ENCODE measurements at regions not wholly inside any gene's neighbourhood (a gene's known extent, or its start where the extent isn't known, plus 50 kb on each side); places are given as distances from the start of the nearest gene placed in this dataset.

DNA sequence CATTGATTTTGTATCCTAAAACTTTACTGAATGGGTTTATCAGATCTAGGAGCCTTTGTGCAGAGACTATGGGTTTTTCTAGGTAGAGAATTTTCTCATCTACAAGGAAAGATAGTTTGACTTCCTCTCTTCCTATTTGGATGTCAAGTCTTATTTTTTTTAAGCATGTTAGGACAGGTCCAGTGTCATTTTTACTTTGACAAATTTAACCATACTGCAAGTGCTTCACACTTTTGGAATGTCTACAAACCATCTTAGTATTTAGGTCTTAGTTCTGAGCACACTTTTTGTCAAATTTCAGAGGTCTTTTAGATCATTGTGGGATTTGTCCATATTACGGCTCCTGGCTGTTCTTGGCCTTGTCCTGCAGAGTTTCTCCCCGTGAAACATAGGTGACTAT lies 715.2 kb upstream of the RAG2 start (continued):
- TF ChIP-seq, protein P1, sequence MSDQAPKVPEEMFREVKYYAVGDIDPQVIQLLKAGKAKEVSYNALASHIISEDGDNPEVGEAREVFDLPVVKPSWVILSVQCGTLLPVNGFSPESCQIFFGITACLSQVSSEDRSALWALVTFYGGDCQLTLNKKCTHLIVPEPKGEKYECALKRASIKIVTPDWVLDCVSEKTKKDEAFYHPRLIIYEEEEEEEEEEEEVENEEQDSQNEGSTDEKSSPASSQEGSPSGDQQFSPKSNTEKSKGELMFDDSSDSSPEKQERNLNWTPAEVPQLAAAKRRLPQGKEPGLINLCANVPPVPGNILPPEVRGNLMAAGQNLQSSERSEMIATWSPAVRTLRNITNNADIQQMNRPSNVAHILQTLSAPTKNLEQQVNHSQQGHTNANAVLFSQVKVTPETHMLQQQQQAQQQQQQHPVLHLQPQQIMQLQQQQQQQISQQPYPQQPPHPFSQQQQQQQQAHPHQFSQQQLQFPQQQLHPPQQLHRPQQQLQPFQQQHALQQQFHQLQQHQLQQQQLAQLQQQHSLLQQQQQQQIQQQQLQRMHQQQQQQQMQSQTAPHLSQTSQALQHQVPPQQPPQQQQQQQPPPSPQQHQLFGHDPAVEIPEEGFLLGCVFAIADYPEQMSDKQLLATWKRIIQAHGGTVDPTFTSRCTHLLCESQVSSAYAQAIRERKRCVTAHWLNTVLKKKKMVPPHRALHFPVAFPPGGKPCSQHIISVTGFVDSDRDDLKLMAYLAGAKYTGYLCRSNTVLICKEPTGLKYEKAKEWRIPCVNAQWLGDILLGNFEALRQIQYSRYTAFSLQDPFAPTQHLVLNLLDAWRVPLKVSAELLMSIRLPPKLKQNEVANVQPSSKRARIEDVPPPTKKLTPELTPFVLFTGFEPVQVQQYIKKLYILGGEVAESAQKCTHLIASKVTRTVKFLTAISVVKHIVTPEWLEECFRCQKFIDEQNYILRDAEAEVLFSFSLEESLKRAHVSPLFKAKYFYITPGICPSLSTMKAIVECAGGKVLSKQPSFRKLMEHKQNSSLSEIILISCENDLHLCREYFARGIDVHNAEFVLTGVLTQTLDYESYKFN (CRISPR knock-in tag; conservative IDR thresholded peaks at IDR 0.05): no peak
- TF ChIP-seq CBX1 (IDR thresholded peaks at IDR 0.05; ENCODE audit: low read depth): no peak
- TF ChIP-seq ZNF766 (CRISPR knock-in tag; IDR thresholded peaks at IDR 0.05; ENCODE audit: borderline replicate concordance): no peak
- TF ChIP-seq ZNF772 (CRISPR knock-in tag; IDR thresholded peaks at IDR 0.05): no peak

DNA sequence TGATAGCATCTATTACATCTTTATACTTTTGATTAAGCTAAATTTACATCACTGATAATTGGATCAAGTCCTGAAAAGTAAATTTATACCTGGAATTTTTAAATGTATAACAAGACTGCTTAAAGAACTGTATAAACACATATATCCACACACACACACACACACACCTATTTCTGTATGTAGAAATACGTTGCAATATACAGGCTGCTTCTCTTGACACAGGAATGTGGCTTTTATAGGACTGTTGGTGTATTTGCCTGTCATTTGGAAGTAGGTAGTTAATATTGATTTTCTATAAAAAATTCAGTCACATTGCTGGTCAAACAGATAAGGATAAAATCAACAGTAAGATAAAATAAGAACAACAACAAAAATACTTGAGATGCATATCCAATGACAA lies 708.5 kb upstream of the RAG2 start:
- H2AFZ ChIP-seq (ENCODE audit: low read length): no peak overlapping the region
- H3K79me2 ChIP-seq (ENCODE audit: insufficient read depth, low read length): no peaks in the 10 kb centered on the region
- in situ Hi-C loops (cut with HindIII; ENCODE audit: extremely low pct_ligation_motif_present, low pct_unique_long_range_greater_than_20kb): no loop called here
- H3K9ac ChIP-seq (ENCODE audit: insufficient read depth, low read depth, low read length): no peak overlapping the region
- H3K4me2 ChIP-seq (ENCODE audit: low read depth, low read length): no peak overlapping the region
- no TSS peak for BruUV-seq (replicated peaks)
- DNase-seq (ENCODE audit: low spot score): no peak
- intact Hi-C loops (cut with micrococcal nuclease; ENCODE audit: unreplicated experiment): no loop called here
- no peak for ATAC-seq
- peaks cover 76% of the 10 kb centered on the region for H3K9me3 ChIP-seq (ENCODE audit: low read length)
- H3K27me3 ChIP-seq (ENCODE audit: control insufficient read depth in 1 of 2, insufficient read depth in 2 of 2, low read length in 2 of 2): no peaks in the 10 kb centered on the region
- no peak for FAIRE-seq
- H3K4me1 ChIP-seq (ENCODE audit: insufficient read depth, low read length): no peaks in the 10 kb centered on the region
- no peaks in the 10 kb centered on the region for H3K36me3 ChIP-seq (replicated peaks in 1 of 2; ENCODE audit: control insufficient read depth in 1 of 2, insufficient read depth in 2 of 2, low read length in 2 of 2)
- no peaks in the 10 kb centered on the region for H4K20me1 ChIP-seq (ENCODE audit: insufficient read depth, low read length)
- no peak overlapping the region for H3K27ac ChIP-seq (ENCODE audit: extremely low read length, insufficient read depth, low read length)
- WGBS (ENCODE audit: low lambda C conversion rate): 0% methylated on average over 1 of the region's 1 CpG
- ChIA-PET POLR2A (no interaction called here), CTCF (ENCODE audit: low intra/inter-chr PET ratio, low total read pairs) (no interaction called here)
- no peak overlapping the region for H3K4me3 ChIP-seq (replicated peaks in 1 of 3; ENCODE audit: insufficient read depth in 1 of 3, low read depth in 2 of 3, low read length in 3 of 3)
- TF ChIP-seq, protein P2, sequence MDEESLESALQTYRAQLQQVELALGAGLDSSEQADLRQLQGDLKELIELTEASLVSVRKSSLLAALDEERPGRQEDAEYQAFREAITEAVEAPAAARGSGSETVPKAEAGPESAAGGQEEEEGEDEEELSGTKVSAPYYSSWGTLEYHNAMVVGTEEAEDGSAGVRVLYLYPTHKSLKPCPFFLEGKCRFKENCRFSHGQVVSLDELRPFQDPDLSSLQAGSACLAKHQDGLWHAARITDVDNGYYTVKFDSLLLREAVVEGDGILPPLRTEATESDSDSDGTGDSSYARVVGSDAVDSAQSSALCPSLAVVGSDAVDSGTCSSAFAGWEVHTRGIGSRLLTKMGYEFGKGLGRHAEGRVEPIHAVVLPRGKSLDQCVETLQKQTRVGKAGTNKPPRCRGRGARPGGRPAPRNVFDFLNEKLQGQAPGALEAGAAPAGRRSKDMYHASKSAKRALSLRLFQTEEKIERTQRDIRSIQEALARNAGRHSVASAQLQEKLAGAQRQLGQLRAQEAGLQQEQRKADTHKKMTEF (CRISPR knock-in tag; IDR thresholded peaks at IDR 0.05): no peak
- TF ChIP-seq ZNF337 (CRISPR knock-in tag; IDR thresholded peaks at IDR 0.05; ENCODE audit: borderline replicate concordance, low read depth) (no peak), HNRNPUL1 (IDR thresholded peaks at IDR 0.05; ENCODE audit: low read depth, low read length) (no peak), ZNF260 (CRISPR knock-in tag; IDR thresholded peaks at IDR 0.05; ENCODE audit: borderline replicate concordance, low read depth) (no peak), NR2F6 (IDR thresholded peaks at IDR 0.05) (no peak), NR2F6 (CRISPR knock-in tag; IDR thresholded peaks at IDR 0.05) (no peak), ZNF720 (CRISPR knock-in tag; IDR thresholded peaks at IDR 0.05) (no peak), GZF1 (CRISPR knock-in tag; IDR thresholded peaks at IDR 0.05) (no peak), ZNF552 (CRISPR knock-in tag; IDR thresholded peaks at IDR 0.05; ENCODE audit: borderline replicate concordance) (no peak), NR1H2 (CRISPR knock-in tag; IDR thresholded peaks at IDR 0.05; ENCODE audit: borderline replicate concordance, low read depth) (no peak), TAF1 (CRISPR knock-in tag; IDR thresholded peaks at IDR 0.05) (no peak)
- TF ChIP-seq, protein P3, sequence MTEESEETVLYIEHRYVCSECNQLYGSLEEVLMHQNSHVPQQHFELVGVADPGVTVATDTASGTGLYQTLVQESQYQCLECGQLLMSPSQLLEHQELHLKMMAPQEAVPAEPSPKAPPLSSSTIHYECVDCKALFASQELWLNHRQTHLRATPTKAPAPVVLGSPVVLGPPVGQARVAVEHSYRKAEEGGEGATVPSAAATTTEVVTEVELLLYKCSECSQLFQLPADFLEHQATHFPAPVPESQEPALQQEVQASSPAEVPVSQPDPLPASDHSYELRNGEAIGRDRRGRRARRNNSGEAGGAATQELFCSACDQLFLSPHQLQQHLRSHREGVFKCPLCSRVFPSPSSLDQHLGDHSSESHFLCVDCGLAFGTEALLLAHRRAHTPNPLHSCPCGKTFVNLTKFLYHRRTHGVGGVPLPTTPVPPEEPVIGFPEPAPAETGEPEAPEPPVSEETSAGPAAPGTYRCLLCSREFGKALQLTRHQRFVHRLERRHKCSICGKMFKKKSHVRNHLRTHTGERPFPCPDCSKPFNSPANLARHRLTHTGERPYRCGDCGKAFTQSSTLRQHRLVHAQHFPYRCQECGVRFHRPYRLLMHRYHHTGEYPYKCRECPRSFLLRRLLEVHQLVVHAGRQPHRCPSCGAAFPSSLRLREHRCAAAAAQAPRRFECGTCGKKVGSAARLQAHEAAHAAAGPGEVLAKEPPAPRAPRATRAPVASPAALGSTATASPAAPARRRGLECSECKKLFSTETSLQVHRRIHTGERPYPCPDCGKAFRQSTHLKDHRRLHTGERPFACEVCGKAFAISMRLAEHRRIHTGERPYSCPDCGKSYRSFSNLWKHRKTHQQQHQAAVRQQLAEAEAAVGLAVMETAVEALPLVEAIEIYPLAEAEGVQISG (CRISPR knock-in tag; IDR thresholded peaks at IDR 0.05): no peak
- TF ChIP-seq, protein P4, sequence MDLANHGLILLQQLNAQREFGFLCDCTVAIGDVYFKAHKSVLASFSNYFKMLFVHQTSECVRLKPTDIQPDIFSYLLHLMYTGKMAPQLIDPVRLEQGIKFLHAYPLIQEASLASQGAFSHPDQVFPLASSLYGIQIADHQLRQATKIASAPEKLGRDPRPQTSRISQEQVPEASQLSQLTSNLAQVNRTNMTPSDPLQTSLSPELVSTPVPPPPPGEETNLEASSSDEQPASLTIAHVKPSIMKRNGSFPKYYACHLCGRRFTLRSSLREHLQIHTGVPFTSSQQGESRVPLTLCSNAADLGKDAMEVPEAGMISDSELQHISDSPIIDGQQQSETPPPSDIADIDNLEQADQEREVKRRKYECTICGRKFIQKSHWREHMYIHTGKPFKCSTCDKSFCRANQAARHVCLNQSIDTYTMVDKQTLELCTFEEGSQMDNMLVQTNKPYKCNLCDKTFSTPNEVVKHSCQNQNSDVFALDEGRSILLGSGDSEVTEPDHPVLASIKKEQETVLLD (CRISPR knock-in tag; IDR thresholded peaks at IDR 0.05; ENCODE audit: low read depth): no peak

All from HepG2 (cell line).